ENCODE measurements at regions not wholly inside any gene's neighbourhood (a gene's known extent, or its start where the extent isn't known, plus 50 kb on each side); places are given as distances from the start of the nearest gene placed in this dataset.

DNA sequence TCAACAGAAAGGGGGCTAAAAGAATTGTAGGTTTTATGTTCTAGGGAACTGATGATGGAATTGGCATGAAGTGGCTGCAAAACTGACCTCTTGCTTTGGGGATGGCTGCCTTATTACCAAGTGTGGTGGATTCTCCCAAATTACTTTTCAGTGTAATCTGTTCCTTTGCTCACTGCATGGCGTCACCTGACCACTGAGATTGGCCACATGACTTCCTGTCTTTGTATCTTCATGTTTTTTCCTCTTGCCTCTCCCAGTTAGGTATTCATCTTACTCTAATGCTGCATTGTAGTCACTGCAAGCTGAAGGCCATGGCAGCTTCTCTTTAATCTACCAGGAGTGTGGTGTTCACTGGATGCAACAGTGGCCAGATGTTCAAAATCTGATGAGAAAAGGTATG lies 257.7 kb upstream of the TNP1 start:
- dilution Hi-C loops (cut with MboI; ENCODE audit: extremely low pct_ligation_motif_present, low sequenced_read_pairs): no loop called here
- Histone ChIP-seq H3K9me1 (ENCODE audit: control insufficient read depth, extremely low read depth, insufficient read depth, low read length) (no peaks in the 10 kb centered on the region), H3K36me3 (ENCODE audit: control insufficient read depth in 2 of 2, extremely low read depth in 1 of 2, insufficient read depth in 2 of 2, low read length in 2 of 2) (no peaks in the 10 kb centered on the region), H3K4me2 (ENCODE audit: control insufficient read depth, extremely low read depth, insufficient read depth, low read depth, low read length) (no peak overlapping the region), H3K27me3 (ENCODE audit: control insufficient read depth, extremely low read depth, insufficient read depth, low read length) (no peaks in the 10 kb centered on the region), H3K27ac (ENCODE audit: control insufficient read depth, insufficient read depth, low read length) (no peak overlapping the region), H4K20me1 (ENCODE audit: control insufficient read depth, extremely low read depth, insufficient read depth, low read length) (no peaks in the 10 kb centered on the region), H2AFZ (ENCODE audit: control insufficient read depth, low read length) (no peak overlapping the region), H3K4me3 (ENCODE audit: control insufficient read depth in 2 of 3, extremely low read depth in 1 of 3, insufficient read depth in 2 of 3, low read depth in 1 of 3, low read length in 3 of 3) (no peak overlapping the region), H3K9me3 (ENCODE audit: control insufficient read depth, low read depth, low read length) (no peaks in the 10 kb centered on the region), H3K4me1 (ENCODE audit: control insufficient read depth, extremely low read depth, insufficient read depth, low read length) (no peaks in the 10 kb centered on the region), H3K79me2 (ENCODE audit: control insufficient read depth, insufficient read depth, low read length) (no peaks in the 10 kb centered on the region), H3K9ac (ENCODE audit: control insufficient read depth, extremely low read depth, insufficient read depth, low read length) (no peak overlapping the region)
- FAIRE-seq: no peak
- DNase-seq (ENCODE audit: low read depth, low spot score): no peak
- no peak for TF ChIP-seq EZH2 (IDR thresholded peaks at IDR 0.05; ENCODE audit: low read length)
- TF ChIP-seq, protein P1, sequence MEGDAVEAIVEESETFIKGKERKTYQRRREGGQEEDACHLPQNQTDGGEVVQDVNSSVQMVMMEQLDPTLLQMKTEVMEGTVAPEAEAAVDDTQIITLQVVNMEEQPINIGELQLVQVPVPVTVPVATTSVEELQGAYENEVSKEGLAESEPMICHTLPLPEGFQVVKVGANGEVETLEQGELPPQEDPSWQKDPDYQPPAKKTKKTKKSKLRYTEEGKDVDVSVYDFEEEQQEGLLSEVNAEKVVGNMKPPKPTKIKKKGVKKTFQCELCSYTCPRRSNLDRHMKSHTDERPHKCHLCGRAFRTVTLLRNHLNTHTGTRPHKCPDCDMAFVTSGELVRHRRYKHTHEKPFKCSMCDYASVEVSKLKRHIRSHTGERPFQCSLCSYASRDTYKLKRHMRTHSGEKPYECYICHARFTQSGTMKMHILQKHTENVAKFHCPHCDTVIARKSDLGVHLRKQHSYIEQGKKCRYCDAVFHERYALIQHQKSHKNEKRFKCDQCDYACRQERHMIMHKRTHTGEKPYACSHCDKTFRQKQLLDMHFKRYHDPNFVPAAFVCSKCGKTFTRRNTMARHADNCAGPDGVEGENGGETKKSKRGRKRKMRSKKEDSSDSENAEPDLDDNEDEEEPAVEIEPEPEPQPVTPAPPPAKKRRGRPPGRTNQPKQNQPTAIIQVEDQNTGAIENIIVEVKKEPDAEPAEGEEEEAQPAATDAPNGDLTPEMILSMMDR (optimal IDR thresholded peaks at IDR 0.05 in 1 of 3, IDR thresholded peaks at IDR 0.05 in 1 of 3, conservative IDR thresholded peaks at IDR 0.05 in 1 of 3; ENCODE audit: extremely low read depth in 1 of 3, insufficient read depth in 2 of 3, low read length in 3 of 3): no peak

GRCh38 chr2:217116610-217117009 lies 256.7 kb upstream of the TNP1 start:
- Histone ChIP-seq H3K27me3 (ENCODE audit: control insufficient read depth, extremely low read depth, insufficient read depth, low read length) (no peaks in the 10 kb centered on the region), H3K9ac (ENCODE audit: control insufficient read depth, extremely low read depth, insufficient read depth, low read length) (no peak overlapping the region), H3K9me1 (ENCODE audit: control insufficient read depth, extremely low read depth, insufficient read depth, low read length) (no peaks in the 10 kb centered on the region), H3K4me1 (ENCODE audit: control insufficient read depth, extremely low read depth, insufficient read depth, low read length) (no peaks in the 10 kb centered on the region), H3K9me3 (ENCODE audit: control insufficient read depth, low read depth, low read length) (no peaks in the 10 kb centered on the region), H3K36me3 (ENCODE audit: control insufficient read depth in 2 of 2, extremely low read depth in 1 of 2, insufficient read depth in 2 of 2, low read length in 2 of 2) (no peaks in the 10 kb centered on the region), H3K27ac (ENCODE audit: control insufficient read depth, insufficient read depth, low read length) (no peak overlapping the region), H2AFZ (ENCODE audit: control insufficient read depth, low read length) (no peak overlapping the region), H3K4me3 (ENCODE audit: control insufficient read depth in 2 of 3, extremely low read depth in 1 of 3, insufficient read depth in 2 of 3, low read depth in 1 of 3, low read length in 3 of 3) (no peak overlapping the region), H4K20me1 (ENCODE audit: control insufficient read depth, extremely low read depth, insufficient read depth, low read length) (no peaks in the 10 kb centered on the region), H3K79me2 (ENCODE audit: control insufficient read depth, insufficient read depth, low read length) (no peaks in the 10 kb centered on the region), H3K4me2 (ENCODE audit: control insufficient read depth, extremely low read depth, insufficient read depth, low read depth, low read length) (no peak overlapping the region)
- dilution Hi-C loops (cut with MboI; ENCODE audit: extremely low pct_ligation_motif_present, low sequenced_read_pairs): no loop called here
- FAIRE-seq (no peak), DNase-seq (ENCODE audit: low read depth, low spot score) (no peak)
- TF ChIP-seq EZH2 (IDR thresholded peaks at IDR 0.05; ENCODE audit: low read length): no peak
- TF ChIP-seq, protein P1 (optimal IDR thresholded peaks at IDR 0.05 in 1 of 3, IDR thresholded peaks at IDR 0.05 in 1 of 3, conservative IDR thresholded peaks at IDR 0.05 in 1 of 3; ENCODE audit: extremely low read depth in 1 of 3, insufficient read depth in 2 of 3, low read length in 3 of 3): no peak

All from keratinocyte (primary cell).